ENCODE measurements at regions not wholly inside any gene's neighbourhood (a gene's known extent, or its start where the extent isn't known, plus 50 kb on each side); places are given as distances from the start of the nearest gene placed in this dataset.

GRCh38 chr11:81039916-81040524 lies 1599.2 kb upstream of the TENM4 start:
- Histone ChIP-seq H3K9me3 (ENCODE audit: low read length) (peaks cover 6% of the 10 kb centered on the region), H3K4me3 (ENCODE audit: low read length) (no peak overlapping the region)

DNA sequence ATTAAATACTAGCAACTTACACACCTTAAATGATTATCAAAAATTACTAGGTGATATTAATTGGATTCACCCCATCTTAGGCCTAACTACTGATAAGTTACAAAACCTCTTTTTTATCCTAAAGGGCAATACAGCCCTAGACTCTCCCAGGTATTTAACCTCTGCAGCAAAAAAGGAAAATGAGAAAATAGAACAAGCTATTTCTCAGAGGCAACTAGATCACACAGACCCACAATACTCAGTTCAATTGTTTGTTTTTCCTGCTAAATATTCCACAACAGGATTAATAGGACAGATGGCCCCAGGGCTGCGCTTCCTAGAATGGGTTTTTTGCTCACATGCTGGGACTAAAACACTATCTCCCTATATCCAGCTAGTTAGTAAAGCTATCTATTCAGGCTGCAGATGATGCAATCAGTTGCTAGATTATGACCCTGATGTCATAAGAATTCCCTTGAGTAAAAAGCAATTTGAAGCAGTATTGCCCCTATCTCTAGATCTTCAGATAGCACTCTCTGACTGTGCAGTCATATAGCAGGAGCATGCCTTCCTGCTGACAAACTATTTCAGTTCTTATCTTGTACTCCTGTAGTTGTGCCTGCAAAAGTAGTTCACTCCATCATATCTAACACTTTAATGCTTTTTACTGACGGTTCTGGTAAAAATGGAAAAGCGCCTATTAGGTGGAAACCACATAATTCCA lies 1595.5 kb upstream of the TENM4 start:
- H3K9ac ChIP-seq (ENCODE audit: low read length), result no peak overlapping the region
- ChIA-PET POLR2A (ENCODE audit: unreplicated experiment) (no interaction called here), CTCF (no interaction called here)
- no peak overlapping the region for H3K27ac ChIP-seq (ENCODE audit: low read length)
- no peak overlapping the region for H3K4me3 ChIP-seq (ENCODE audit: low read length)
- H3K36me3 ChIP-seq (ENCODE audit: low read depth, low read length), result no peaks in the 10 kb centered on the region
- no peaks in the 10 kb centered on the region; the same call in 1 of the 2 replicates for H3K9me3 ChIP-seq (ENCODE audit: low read length)
- TF ChIP-seq EZH2 (IDR thresholded peaks at IDR 0.05; ENCODE audit: low read length, unreplicated experiment), result no peak
- no peak for TF ChIP-seq EZH2phosphoT487 (IDR thresholded peaks at IDR 0.05; ENCODE audit: borderline replicate concordance, low read length)
- TF ChIP-seq, protein P1, sequence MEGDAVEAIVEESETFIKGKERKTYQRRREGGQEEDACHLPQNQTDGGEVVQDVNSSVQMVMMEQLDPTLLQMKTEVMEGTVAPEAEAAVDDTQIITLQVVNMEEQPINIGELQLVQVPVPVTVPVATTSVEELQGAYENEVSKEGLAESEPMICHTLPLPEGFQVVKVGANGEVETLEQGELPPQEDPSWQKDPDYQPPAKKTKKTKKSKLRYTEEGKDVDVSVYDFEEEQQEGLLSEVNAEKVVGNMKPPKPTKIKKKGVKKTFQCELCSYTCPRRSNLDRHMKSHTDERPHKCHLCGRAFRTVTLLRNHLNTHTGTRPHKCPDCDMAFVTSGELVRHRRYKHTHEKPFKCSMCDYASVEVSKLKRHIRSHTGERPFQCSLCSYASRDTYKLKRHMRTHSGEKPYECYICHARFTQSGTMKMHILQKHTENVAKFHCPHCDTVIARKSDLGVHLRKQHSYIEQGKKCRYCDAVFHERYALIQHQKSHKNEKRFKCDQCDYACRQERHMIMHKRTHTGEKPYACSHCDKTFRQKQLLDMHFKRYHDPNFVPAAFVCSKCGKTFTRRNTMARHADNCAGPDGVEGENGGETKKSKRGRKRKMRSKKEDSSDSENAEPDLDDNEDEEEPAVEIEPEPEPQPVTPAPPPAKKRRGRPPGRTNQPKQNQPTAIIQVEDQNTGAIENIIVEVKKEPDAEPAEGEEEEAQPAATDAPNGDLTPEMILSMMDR (conservative IDR thresholded peaks at IDR 0.05; ENCODE audit: low read depth, low read length), result no peak
- H3K4me2 ChIP-seq (ENCODE audit: low read length), result no peak overlapping the region
- no peaks in the 10 kb centered on the region for H3K9me2 ChIP-seq (replicated peaks; ENCODE audit: low read length)
- H3K79me2 ChIP-seq (ENCODE audit: low read length), result no peaks in the 10 kb centered on the region
- no peaks in the 10 kb centered on the region for H3K4me1 ChIP-seq (ENCODE audit: insufficient read depth, low read length)
- no peaks in the 10 kb centered on the region for H3F3A ChIP-seq (ENCODE audit: low read length, unreplicated experiment)
- H3K27me3 ChIP-seq (ENCODE audit: low read length), result no peaks in the 10 kb centered on the region
- intact Hi-C loops (cut with micrococcal nuclease), result no loop called here
- no peak overlapping the region for H2AFZ ChIP-seq (ENCODE audit: low read length)
- no TSS peak for BruUV-seq (replicated peaks)
- H4K20me1 ChIP-seq (ENCODE audit: low read length), result no peaks in the 10 kb centered on the region
- ATAC-seq, result no peak
- no peak for DNase-seq

More at GRCh38 chr11:81039916-81040524, 1599.2 kb upstream of the TENM4 start:
- Histone ChIP-seq H3K27ac (ENCODE audit: low read length) (no peak overlapping the region), H4K20me1 (ENCODE audit: low read length) (no peaks in the 10 kb centered on the region), H3K4me2 (ENCODE audit: low read length) (no peak overlapping the region), H3F3A (ENCODE audit: low read length, unreplicated experiment) (no peaks in the 10 kb centered on the region), H3K36me3 (ENCODE audit: low read depth, low read length) (no peaks in the 10 kb centered on the region), H2AFZ (ENCODE audit: low read length) (no peak overlapping the region), H3K9ac (ENCODE audit: low read length) (no peak overlapping the region), H3K9me2 (replicated peaks; ENCODE audit: low read length) (no peaks in the 10 kb centered on the region), H3K27me3 (ENCODE audit: low read length) (no peaks in the 10 kb centered on the region), H3K79me2 (ENCODE audit: low read length) (no peaks in the 10 kb centered on the region), H3K4me1 (ENCODE audit: insufficient read depth, low read length) (no peaks in the 10 kb centered on the region)
- TF ChIP-seq EZH2phosphoT487 (IDR thresholded peaks at IDR 0.05; ENCODE audit: borderline replicate concordance, low read length) (no peak), EZH2 (IDR thresholded peaks at IDR 0.05; ENCODE audit: low read length, unreplicated experiment) (no peak)
- TF ChIP-seq, protein P1 (conservative IDR thresholded peaks at IDR 0.05; ENCODE audit: low read depth, low read length), result no peak
- ChIA-PET POLR2A (ENCODE audit: unreplicated experiment) (no interaction called here), CTCF (no interaction called here)
- no TSS peak for BruUV-seq (replicated peaks)
- no peak for DNase-seq
- intact Hi-C loops (cut with micrococcal nuclease), result no loop called here
- no peak for ATAC-seq

Measured in PC-3 (cell line).